SK-N-SH (cell line): ENCODE measurements at regions not wholly inside any gene's neighbourhood (a gene's known extent, or its start where the extent isn't known, plus 50 kb on each side); places are given as distances from the start of the nearest gene placed in this dataset.

Experiments used
- CTCF ChIA-PET: fragments of 300-600, 350-600 bp; formaldehyde crosslinking; extraction: SDS; loops from one replicate; lab custom pipeline; 2021; lab: Yijun Ruan, JAX
- POLR2A ChIA-PET: fragments of 350-600 bp; sonication (Branson Sonifier 250); formaldehyde crosslinking; extraction: SDS; loops from one replicate; lab custom pipeline; 2020; ENCODE audit warnings: antibody characterized with exemption, inconsistent platforms; lab: Yijun Ruan, JAX
- DNase-seq: peaks from one replicate; pipeline ENCODE4 v3.0.0; 2012
- H2AFZ ChIP-seq: fragments of 200-600 bp; sonication (generic); 2 replicates; pipeline ENCODE4 v1.8.1; 2016; ENCODE audit warnings: antibody characterized with exemption, mild to moderate bottlenecking, low read depth
- H3F3A ChIP-seq: fragments of 200-600 bp; sonication (generic); replicated peaks from 2 replicates; pipeline ENCODE3; 2016; ENCODE audit warnings: antibody characterized with exemption, mild to moderate bottlenecking; ENCODE audit not compliant: insufficient read depth
- H3K27ac ChIP-seq, 2 experiments: fragments of 200-500 bp in 1 of 2; fragments of 200-600 bp in 1 of 2; sonication (Bioruptor generic) in 1 of 2; sonication (generic), shearing (Covaris generic) in 1 of 2; 2 replicates each; pipeline versions ENCODE4 v1.5.1 to v1.6.1; 2014 to 2016; ENCODE audit warnings: low read depth in 2 of 2, inconsistent platforms in 1 of 2, low read length in 1 of 2, mild to moderate bottlenecking in 1 of 2, mixed read lengths in 1 of 2
- H3K27me3 ChIP-seq: fragments of 200-600 bp; sonication (generic), shearing (Covaris generic); 2 replicates; pipeline ENCODE4 v1.6.1; 2016; ENCODE audit warnings: mixed run types; ENCODE audit not compliant: insufficient read depth
- H3K36me3 ChIP-seq, 2 experiments: fragments of 200-500 bp in 1 of 2; fragments of 200-600 bp in 1 of 2; sonication (Bioruptor generic) in 1 of 2; sonication (generic) in 1 of 2; replicated peaks in 1 of 2; 2 replicates each; pipeline versions ENCODE3 to v1.5.1; 2014 to 2016; ENCODE audit warnings: low read length in 1 of 2, mild to moderate bottlenecking in 1 of 2; ENCODE audit not compliant: insufficient read depth in 2 of 2, control insufficient read depth in 1 of 2
- H3K4me1 ChIP-seq, 2 experiments: fragments of 200-500 bp in 1 of 2; fragments of 200-600 bp in 1 of 2; sonication (Bioruptor generic) in 1 of 2; sonication (generic), shearing (Covaris generic) in 1 of 2; 2 replicates each; pipeline versions ENCODE4 v1.5.1 to v1.6.1; 2014 to 2016; ENCODE audit warnings: low read depth in 1 of 2, low read length in 1 of 2, mixed run types in 1 of 2; ENCODE audit not compliant: insufficient read depth in 2 of 2, control insufficient read depth in 1 of 2
- H3K4me2 ChIP-seq: fragments of 200-600 bp; sonication (generic), shearing (Covaris generic); 2 replicates; pipeline ENCODE4 v1.6.1; 2017; ENCODE audit warnings: mixed run types
- H3K4me3 ChIP-seq, 2 experiments: fragments of 200-500 bp in 1 of 2; fragments of 200-600 bp in 1 of 2; sonication (Bioruptor generic) in 1 of 2; sonication (generic), shearing (Covaris generic) in 1 of 2; 2 replicates each; pipeline versions ENCODE4 v1.5.1 to v1.8.1; 2014 to 2016; ENCODE audit warnings: low read depth in 2 of 2, inconsistent platforms in 1 of 2, low read length in 1 of 2, mild to moderate bottlenecking in 1 of 2, mixed read lengths in 1 of 2, moderate library complexity in 1 of 2
- H3K79me2 ChIP-seq: fragments of 200-600 bp; sonication (generic); 2 replicates; pipeline ENCODE4 v1.8.1; 2017; ENCODE audit warnings: mild to moderate bottlenecking; ENCODE audit not compliant: insufficient read depth
- H3K9ac ChIP-seq: fragments of 200-600 bp; sonication (generic); 2 replicates; pipeline ENCODE4 v1.6.1; 2017; ENCODE audit warnings: mixed run types
- H3K9me2 ChIP-seq: fragments of 200-600 bp; sonication (generic); 2 replicates; pipeline ENCODE4 v1.6.1; 2017; ENCODE audit warnings: mixed run types
- H3K9me3 ChIP-seq: fragments of 200-600 bp; sonication (generic); 2 replicates; pipeline ENCODE4 v1.6.1; 2017; ENCODE audit warnings: mixed run types, mild to moderate bottlenecking, moderate library complexity
- H4K20me1 ChIP-seq: fragments of 200-600 bp; sonication (generic); 2 replicates; pipeline ENCODE4 v1.6.1; 2017; ENCODE audit warnings: mild to moderate bottlenecking, mixed run types; ENCODE audit not compliant: insufficient read depth
- ELF1 ChIP-seq: IDR thresholded peaks from 2 replicates; pipeline ENCODE4 v1.4.0; 2012
- FOSL2 ChIP-seq: IDR thresholded peaks from 2 replicates; pipeline ENCODE4 v1.4.0; 2012; ENCODE audit warnings: low read depth, mild to moderate bottlenecking, moderate library complexity, borderline replicate concordance
- FOXJ3 ChIP-seq: sonication (generic); formaldehyde crosslinking; IDR thresholded peaks from 2 replicates; pipeline ENCODE4 v1.5.1; 2020; ENCODE audit warnings: mild to moderate bottlenecking, missing genetic modification reagents
- GABPA ChIP-seq: IDR thresholded peaks from 2 replicates; pipeline ENCODE4 v1.4.0; 2012; ENCODE audit warnings: low read depth, mild to moderate bottlenecking
- GATA2 ChIP-seq: sonication (generic); formaldehyde crosslinking; IDR thresholded peaks from 2 replicates; pipeline ENCODE4 v1.5.0; 2020; ENCODE audit warnings: mild to moderate bottlenecking, missing genetic modification reagents
- JUND ChIP-seq: IDR thresholded peaks from 2 replicates; pipeline ENCODE4 v1.4.0; 2012
- MEF2A ChIP-seq: IDR thresholded peaks from 2 replicates; pipeline ENCODE4 v1.4.0; 2012; ENCODE audit warnings: low read depth, borderline replicate concordance
- NFIC ChIP-seq: IDR thresholded peaks from 2 replicates; pipeline ENCODE4 v1.4.0; 2012; ENCODE audit warnings: borderline replicate concordance
- NRF1 ChIP-seq: IDR thresholded peaks from 2 replicates; pipeline ENCODE4 v1.6.1; 2012; ENCODE audit warnings: low read depth, mild to moderate bottlenecking, low read length
- PBX3 ChIP-seq: IDR thresholded peaks from 2 replicates; pipeline ENCODE4; 2012
- POLR2AphosphoS5 ChIP-seq: IDR thresholded peaks from 2 replicates; pipeline ENCODE4 v1.6.1; 2012; ENCODE audit warnings: low read depth, low read length
- RCOR1 ChIP-seq: fragments of 150-350 bp; IDR thresholded peaks from 2 replicates; pipeline ENCODE4 v1.6.1; 2017; ENCODE audit warnings: antibody characterized with exemption, low read length
- RFX5 ChIP-seq: IDR thresholded peaks from 2 replicates; pipeline ENCODE4 v1.6.1; 2012; ENCODE audit warnings: mild to moderate bottlenecking, improper control_type of control experiment, low read length
- RXRA ChIP-seq: IDR thresholded peaks from 2 replicates; pipeline ENCODE4 v1.4.0; 2012; ENCODE audit warnings: low read depth, mild to moderate bottlenecking, borderline replicate concordance
- SIN3A ChIP-seq: IDR thresholded peaks from 2 replicates; pipeline ENCODE4 v1.6.1; 2012; ENCODE audit warnings: low read depth, mild to moderate bottlenecking, low read length, moderate library complexity, borderline replicate concordance
- USF2 ChIP-seq: fragments of 150-350 bp; IDR thresholded peaks from 2 replicates; pipeline ENCODE4 v1.6.1; 2017; ENCODE audit warnings: antibody characterized with exemption, low read length, low read depth, borderline replicate concordance
- YY1 ChIP-seq: IDR thresholded peaks from 2 replicates; pipeline ENCODE4 v1.4.0; 2012; ENCODE audit warnings: low read depth, mild to moderate bottlenecking
- ZBTB33 ChIP-seq: IDR thresholded peaks from 2 replicates; pipeline ENCODE4 v1.4.0; 2012; ENCODE audit warnings: low read depth, borderline replicate concordance
- WGBS: methylation state at CpG from one replicate; pipeline ENCODE4 v1.1.6; 2017; ENCODE audit warnings: low lambda C conversion rate; 5-methylcytosine and 5-hydroxymethylcytosine counted together
- TF ChIP-seq, protein P1 (sequence below): fragments of 150-350 bp; IDR thresholded peaks from 2 replicates; pipeline ENCODE4 v1.6.1; 2016; ENCODE audit warnings: mild to moderate bottlenecking, low read depth, low read length

DNA sequence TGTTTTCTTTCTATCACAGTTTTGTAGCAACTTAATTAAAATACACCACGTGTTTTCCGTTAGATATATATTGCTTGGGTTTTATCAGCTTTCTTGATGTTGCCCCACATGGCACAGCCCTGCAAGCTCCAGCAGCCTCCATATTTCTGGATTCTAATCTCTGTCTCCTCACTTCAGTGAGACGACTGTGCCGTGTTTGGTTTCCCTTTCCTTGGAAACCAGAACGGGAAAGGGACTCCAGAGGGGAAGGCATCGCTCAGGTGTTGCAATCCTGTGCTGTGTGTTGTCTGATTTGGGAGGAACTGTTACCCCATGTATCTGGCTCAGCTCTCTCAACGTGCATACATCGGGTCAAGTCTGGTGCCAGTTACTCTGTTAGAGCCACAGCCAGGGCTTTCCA is 464.2 kb upstream of the B3GAT1 start:
- Histone ChIP-seq H2AFZ (no peak overlapping the region), H3K79me2 (no peaks in the 10 kb centered on the region), H3K4me3 (no peak overlapping the region), H3K4me1 (no peaks in the 10 kb centered on the region; a peak in 1 of 4 replicates), H3K9ac (no peak overlapping the region), H3K27ac (no peak overlapping the region), H3K27me3 (no peaks in the 10 kb centered on the region), H3K9me3 (no peaks in the 10 kb centered on the region), H3K4me2 (no peak overlapping the region), H3K9me2 (no peaks in the 10 kb centered on the region), H3K36me3 (no peaks in the 10 kb centered on the region), H3F3A (no peaks in the 10 kb centered on the region), H4K20me1 (no peaks in the 10 kb centered on the region)
- 36% methylated on average over 8 of the region's 8 CpGs for WGBS
- POLR2A ChIA-PET, result no interaction called here
- TF ChIP-seq, protein P1, sequence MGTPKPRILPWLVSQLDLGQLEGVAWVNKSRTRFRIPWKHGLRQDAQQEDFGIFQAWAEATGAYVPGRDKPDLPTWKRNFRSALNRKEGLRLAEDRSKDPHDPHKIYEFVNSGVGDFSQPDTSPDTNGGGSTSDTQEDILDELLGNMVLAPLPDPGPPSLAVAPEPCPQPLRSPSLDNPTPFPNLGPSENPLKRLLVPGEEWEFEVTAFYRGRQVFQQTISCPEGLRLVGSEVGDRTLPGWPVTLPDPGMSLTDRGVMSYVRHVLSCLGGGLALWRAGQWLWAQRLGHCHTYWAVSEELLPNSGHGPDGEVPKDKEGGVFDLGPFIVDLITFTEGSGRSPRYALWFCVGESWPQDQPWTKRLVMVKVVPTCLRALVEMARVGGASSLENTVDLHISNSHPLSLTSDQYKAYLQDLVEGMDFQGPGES, result no peak
- TF ChIP-seq JUND, result no peak
- TF ChIP-seq MEF2A, result no peak
- no peak for TF ChIP-seq NFIC
- TF ChIP-seq POLR2AphosphoS5, result no peak
- TF ChIP-seq USF2, result no peak
- TF ChIP-seq SIN3A, result no peak
- TF ChIP-seq RCOR1, result no peak
- TF ChIP-seq RFX5, result no peak
- TF ChIP-seq RXRA, result no peak
- no peak for TF ChIP-seq PBX3
- TF ChIP-seq GATA2 (CRISPR knock-in tag), result no peak
- no peak for TF ChIP-seq GABPA
- TF ChIP-seq NRF1, result no peak
- TF ChIP-seq ZBTB33, result no peak
- no peak for TF ChIP-seq ELF1
- TF ChIP-seq FOSL2, result no peak
- no peak for TF ChIP-seq YY1
- TF ChIP-seq FOXJ3 (CRISPR knock-in tag), result no peak
- CTCF ChIA-PET, result interaction anchor here (2.9 kb wide), 1 partner anchor 8 kb away, joined by 9 read pairs; no protein-coding TSS in a partner anchor
- no peak for DNase-seq
